ENCODE measurements at regions not wholly inside any gene's neighbourhood (a gene's known extent, or its start where the extent isn't known, plus 50 kb on each side); places are given as distances from the start of the nearest gene placed in this dataset.

GRCh38 chr5:158174918-158175851, 316.2 kb upstream of the CLINT1 start:
- no peak for DNase-seq

DNA sequence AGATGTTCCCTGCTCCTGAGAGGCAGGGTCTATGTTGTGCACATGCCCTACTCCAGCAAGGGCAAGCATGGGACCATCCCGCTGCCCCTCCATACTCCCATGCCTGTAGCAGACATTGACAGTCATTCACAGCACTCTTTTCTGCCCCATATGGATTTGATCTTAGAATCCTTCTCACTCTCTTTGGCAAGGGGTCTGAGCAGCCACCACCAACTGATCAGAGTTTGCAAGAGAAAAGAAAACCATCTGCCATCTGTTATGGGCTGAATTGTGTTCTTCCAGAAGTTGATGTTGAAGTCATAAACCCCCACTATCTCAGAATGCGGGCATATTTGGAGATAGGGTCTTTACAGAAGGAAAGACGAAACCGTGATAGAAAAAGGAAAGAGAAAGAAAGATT, 315.1 kb upstream of the CLINT1 start:
- DNase-seq: no peak

DNA sequence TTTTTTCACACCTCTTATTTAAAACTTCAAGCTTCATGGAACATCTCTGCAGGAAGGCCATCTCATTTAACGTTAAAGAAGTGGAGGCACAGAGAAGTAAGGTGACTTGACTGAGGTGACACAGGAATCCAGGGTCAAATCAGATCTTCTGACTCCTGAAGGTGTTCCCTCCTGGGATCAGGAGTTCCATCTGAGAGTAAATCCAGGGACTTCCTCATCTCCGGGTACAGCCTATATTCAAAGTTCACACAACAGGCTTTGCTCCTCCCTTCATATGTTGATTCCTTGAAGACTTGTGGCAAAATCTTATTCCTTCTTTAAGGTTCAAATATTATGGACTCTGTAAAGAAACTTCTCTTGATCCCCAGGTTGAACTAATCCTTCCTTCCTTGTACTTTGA, 313.1 kb upstream of the CLINT1 start:
- no peak for DNase-seq

- no peak for DNase-seq
These were observed 311.6 kb upstream of the CLINT1 start for GRCh38 chr5:158170534-158170933.

DNA sequence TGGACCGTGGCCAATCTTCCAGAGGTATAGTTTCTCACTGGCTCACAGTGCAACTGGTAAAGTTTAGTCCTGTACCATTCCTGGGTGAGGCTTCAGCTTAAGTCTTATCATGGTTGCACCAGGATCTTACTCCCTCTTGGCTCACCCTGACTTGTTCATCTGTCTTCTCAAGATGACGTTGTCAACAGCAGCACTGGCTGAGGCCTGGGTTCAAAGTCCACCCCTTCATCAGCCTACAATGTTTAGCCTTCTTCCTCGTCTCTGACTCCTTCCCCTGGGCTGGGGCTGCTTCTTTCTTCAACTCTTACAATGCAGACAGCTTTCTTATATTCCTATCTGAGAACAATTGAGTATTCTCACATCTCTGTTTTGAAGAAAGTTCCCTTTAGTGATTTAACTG, 311.1 kb upstream of the CLINT1 start:
- no peak for DNase-seq

DNA sequence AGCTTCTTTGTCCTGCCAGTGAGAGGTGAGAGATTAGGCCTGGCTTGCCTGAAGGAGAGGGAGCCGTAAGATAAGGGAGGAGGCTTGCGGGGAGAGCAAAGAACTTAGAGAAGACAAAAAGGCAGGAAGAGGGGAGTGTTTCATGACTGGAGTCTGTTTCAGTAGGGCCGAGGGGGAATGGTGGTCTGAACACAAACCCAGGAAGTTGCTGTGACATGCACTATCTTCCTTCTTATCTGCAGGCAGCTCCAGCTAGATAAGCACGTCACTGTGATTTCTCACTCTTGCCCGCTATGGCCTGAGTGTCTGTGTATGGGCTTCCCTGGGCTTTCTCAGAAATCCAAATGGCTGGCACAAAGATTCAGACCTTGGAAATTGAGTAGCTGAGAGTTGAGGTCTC, 307.5 kb upstream of the CLINT1 start:
- DNase-seq: no peak

GRCh38 chr5:158165647-158166046, 306.7 kb upstream of the CLINT1 start:
- DNase-seq: no peak

- DNase-seq: no peak
These were observed 305.5 kb upstream of the CLINT1 start for GRCh38 chr5:158164296-158165047.

- DNase-seq: no peak
These were observed 304.7 kb upstream of the CLINT1 start for GRCh38 chr5:158163451-158164295.

DNA sequence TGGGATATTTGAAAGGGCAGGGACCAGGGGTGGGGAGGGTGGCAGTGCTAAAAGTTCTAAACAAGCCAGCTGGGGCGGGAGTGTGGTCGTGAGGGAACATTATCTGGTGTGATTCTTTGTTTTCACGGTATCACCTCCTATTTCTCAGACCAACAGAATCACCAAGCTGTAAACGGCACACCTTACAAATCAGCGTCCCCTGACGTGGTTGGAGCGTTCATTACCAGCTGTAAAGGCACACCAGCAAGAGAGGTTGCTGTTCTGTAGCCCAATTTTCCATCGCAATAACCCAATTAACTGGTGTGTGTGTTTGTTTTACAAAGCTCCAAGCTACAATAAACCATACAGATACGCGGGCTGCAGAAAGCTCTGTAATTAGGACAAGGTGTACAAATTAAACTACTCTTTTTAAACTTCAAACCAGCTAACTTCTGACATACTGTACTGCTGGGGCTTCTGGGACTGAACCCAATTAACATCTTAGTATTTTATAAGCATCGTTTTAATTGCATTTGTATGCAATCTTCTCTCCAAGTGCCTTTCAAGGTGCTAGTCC, 303.6 kb upstream of the CLINT1 start:
- no peak for DNase-seq

DNA sequence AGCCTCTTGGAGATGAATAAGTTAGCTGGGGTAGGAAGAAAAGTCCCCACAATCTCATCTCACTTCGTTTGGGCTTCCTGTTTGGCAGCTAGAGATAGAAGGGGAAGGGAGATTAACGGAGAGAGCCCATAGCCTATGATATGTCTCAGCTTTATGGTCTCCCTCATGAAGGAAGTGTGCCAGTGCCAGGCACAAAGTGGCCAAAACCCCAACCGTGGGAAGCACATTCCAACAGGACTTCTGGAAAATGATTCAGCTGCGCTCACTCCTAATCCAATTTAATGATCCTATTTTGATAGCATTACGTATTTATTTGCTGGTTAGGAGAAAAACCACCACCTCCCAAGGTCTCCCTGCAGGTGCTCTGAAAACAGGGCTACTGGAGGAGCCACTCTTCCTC, 303.1 kb upstream of the CLINT1 start:
- no peak for DNase-seq

GRCh38 chr5:158159621-158160020, 300.7 kb upstream of the CLINT1 start:
- no peak for DNase-seq

GRCh38 chr5:158155811-158156505, 297.0 kb upstream of the CLINT1 start:
- no peak for DNase-seq

GRCh38 chr5:158155067-158155466, 296.1 kb upstream of the CLINT1 start:
- no peak for DNase-seq

- no peak for DNase-seq
These were observed 295.5 kb upstream of the CLINT1 start for GRCh38 chr5:158154226-158155005.

DNA sequence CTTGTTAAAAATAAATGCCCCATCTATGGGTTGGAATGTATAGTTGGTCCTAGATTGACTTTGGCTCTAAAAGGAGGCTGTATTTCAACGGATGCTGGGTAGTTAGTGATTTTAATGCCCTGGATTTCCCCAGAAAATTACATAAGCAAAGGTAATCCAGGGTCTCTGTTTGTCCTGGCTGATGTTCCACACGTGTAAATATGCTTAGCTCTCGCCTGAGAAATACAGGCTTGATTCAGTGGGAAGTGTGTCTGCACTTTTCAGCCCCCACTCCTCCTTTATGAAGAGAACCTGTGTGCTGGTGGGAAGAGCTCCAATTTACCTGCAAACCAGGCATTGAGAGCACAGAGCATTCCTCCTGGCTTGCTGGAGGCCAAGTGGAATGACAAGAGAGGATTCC, 294.6 kb upstream of the CLINT1 start:
- DNase-seq: no peak

GRCh38 chr5:158152136-158152535, 293.2 kb upstream of the CLINT1 start:
- no peak for DNase-seq

DNA sequence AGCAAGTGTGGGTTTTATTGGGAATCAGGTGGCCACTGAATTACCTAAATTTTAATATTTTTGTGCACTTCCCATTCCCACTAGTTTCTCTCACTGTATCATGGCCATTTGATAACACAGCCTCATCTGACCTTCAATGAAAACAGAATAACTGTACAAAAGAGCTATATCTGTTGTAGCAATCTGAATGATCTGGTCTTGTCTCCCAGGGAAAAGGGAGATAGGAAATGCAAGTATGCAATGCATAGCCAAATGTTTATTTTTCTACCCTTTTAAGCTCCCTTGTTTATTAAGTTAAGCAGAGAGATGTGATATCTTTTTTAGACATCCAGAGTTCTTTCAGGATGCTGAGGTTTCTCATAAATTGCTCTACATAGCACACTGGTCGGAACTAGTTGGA, 288.3 kb upstream of the CLINT1 start:
- DNase-seq: no peak

- no peak for DNase-seq
These were observed 286.9 kb upstream of the CLINT1 start for GRCh38 chr5:158145827-158146226.

DNA sequence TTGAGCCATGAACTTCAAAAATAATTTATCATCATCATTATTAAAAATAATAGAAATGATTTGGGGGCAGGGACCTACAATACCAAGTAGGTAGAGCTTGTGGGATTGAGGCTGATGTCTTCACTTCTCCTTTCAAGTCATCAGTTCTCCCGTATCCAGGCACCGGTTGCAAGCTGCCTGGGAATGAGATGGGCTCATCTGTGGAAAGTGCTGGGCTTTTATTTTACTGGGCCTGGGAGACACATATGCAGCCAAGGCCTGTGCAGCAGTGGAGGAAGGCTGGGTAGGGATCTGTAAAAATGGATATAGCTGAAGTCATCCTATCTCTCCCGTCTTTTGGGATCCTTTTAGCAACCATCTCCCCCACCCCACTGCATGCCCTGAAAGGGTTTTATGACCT, 284.1 kb upstream of the CLINT1 start:
- no peak for DNase-seq

- DNase-seq: no peak
These were observed 283.2 kb upstream of the CLINT1 start for GRCh38 chr5:158142156-158142555.
